Testis (tissue), 2 donors: ENCODE measurements at regions not wholly inside any gene's neighbourhood (a gene's known extent, or its start where the extent isn't known, plus 50 kb on each side); places are given as distances from the start of the nearest gene placed in this dataset.

ENCODE experiments used
- DNase-seq: peaks from one replicate; pipeline ENCODE4 v3.0.0-alpha.2; 2019
- H3K27ac ChIP-seq, 2 donors: fragments of 200-600 bp; sonication (generic); one replicate each; pipeline ENCODE4 v1.5.1; 2019
- H3K27me3 ChIP-seq: fragments of 200-600 bp; sonication (generic); one replicate; pipeline ENCODE4 v1.5.1; 2019
- H3K36me3 ChIP-seq: fragments of 200-600 bp; sonication (generic); one replicate; pipeline ENCODE4 v1.5.1; 2017; ENCODE audit warnings: low read depth; ENCODE audit errors: missing control alignments
- H3K4me1 ChIP-seq: fragments of 200-600 bp; sonication (generic); one replicate; pipeline ENCODE4 v1.5.1; 2019
- H3K4me3 ChIP-seq, 2 donors: fragments of 200-600 bp; sonication (generic); one replicate each; pipeline ENCODE4 v1.5.1; 2017 to 2019
- H3K9me3 ChIP-seq: fragments of 200-600 bp; sonication (generic); one replicate; pipeline ENCODE4 v1.5.1; 2017
- CTCF ChIP-seq, 3 experiments: fragments of 450-650 bp in 2 of 3; fragments of 200-600 bp in 1 of 3; sonication (generic) in 1 of 3; IDR thresholded peaks; one replicate each; pipeline ENCODE4 v1.5.1; 2016 to 2019; ENCODE audit warnings: antibody characterized with exemption in 3 of 3, mild to moderate bottlenecking in 2 of 3, moderate library complexity in 1 of 3
- POLR2A ChIP-seq: fragments of 450-650 bp; IDR thresholded peaks from one replicate; pipeline ENCODE4 v1.6.1; 2017; ENCODE audit warnings: antibody characterized with exemption, mild to moderate bottlenecking, moderate library complexity
- WGBS, 2 donors: methylation state at CpG; one replicate each; pipeline ENCODE4 v1.1.5; 2018; 5-methylcytosine and 5-hydroxymethylcytosine counted together
- intact Hi-C: fragments of 100-400 bp; cut with DNase I; formaldehyde crosslinking; loops from one replicate; pipeline ENCODE4 v1.15.1; 2023; ENCODE audit warnings: low total_unique reads

DNA sequence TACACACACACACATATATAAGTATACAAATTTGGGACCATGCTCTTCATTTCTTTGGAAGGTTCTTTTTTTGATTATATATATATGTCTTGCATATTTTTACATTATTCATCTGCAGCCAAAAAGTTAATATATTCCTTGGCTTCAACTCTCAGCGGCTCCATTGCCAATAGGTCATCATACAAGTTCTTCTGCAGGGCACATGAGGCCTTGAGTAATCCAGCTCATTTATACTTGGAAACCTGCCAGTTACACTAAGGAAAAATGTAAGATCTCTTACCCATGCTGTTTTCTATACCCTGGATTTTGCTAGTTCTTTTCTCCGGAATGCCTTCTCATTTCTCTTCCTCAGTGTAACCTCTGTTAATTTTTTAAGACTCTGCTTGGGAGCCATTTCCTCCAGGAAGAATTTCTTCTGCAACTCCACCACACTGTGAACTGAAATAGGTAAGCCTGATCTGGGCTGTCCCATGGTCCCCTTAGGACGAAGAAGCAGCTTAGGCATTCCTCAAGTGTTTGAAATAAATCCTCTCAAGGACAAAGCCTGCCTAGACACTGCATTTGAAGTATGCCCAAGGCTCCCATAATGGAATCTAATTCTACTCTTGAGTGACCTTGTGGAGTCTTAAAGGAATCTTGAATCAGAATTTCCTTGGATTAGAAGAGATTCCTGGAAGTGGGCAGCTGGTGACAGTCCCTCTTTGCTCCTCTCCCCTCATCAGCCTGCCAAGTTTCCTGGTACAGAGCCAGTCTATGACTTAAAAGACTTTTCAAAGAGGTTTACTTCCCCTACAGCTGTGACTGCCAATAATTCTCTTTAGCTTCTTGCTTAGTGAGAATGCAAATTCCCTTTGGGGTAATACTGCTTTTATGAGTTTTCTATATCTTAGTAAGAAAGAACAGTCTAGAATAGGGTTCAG lies 182.8 kb downstream of the C11orf87 start:
- Histone ChIP-seq H3K27ac (no peak overlapping the region), H3K36me3 (no peaks in the 10 kb centered on the region), H3K27me3 (no peaks in the 10 kb centered on the region), H3K4me3 (no peak overlapping the region), H3K9me3 (no peaks in the 10 kb centered on the region), H3K4me1 (no peaks in the 10 kb centered on the region)
- no peak for TF ChIP-seq CTCF (IDR thresholded peaks at IDR 0.05)
- TF ChIP-seq POLR2A: no peak
- WGBS, 2 donors: 51 to 58% methylated on average over 3 of the region's 3 CpGs
- intact Hi-C loops: no loop called here
- DNase-seq: no peak

DNA sequence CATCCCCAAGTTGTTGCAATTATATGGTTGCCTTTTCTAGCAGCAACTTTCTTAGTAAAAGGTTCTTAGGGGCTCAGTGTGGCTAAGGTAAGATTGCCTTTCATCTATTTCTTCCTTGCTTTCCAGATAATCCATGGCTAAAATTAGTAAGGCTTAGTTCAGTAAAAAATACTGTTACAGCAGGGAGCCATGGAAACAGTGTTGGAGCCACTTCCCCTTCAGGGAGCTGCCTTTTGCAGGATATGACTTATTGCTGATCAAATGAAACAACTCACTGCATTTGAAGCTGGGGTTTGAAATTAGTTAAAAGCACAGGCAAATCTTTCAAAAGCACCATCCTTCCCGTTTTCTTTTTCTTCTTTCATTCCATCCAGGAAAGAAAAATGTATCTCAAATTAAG lies 184.3 kb downstream of the C11orf87 start:
- no peak overlapping the region for H3K4me3 ChIP-seq
- no peak overlapping the region for H3K27ac ChIP-seq
- no peaks in the 10 kb centered on the region for H3K9me3 ChIP-seq
- DNase-seq: no peak
- WGBS, 2 donors: 61 to 71% methylated on average over 1 of the region's 1 CpG
- intact Hi-C loops: no loop called here
- H3K4me1 ChIP-seq: no peaks in the 10 kb centered on the region
- no peaks in the 10 kb centered on the region for H3K27me3 ChIP-seq
- TF ChIP-seq CTCF (IDR thresholded peaks at IDR 0.05): no peak
- no peak for TF ChIP-seq POLR2A
- H3K36me3 ChIP-seq: no peaks in the 10 kb centered on the region

DNA sequence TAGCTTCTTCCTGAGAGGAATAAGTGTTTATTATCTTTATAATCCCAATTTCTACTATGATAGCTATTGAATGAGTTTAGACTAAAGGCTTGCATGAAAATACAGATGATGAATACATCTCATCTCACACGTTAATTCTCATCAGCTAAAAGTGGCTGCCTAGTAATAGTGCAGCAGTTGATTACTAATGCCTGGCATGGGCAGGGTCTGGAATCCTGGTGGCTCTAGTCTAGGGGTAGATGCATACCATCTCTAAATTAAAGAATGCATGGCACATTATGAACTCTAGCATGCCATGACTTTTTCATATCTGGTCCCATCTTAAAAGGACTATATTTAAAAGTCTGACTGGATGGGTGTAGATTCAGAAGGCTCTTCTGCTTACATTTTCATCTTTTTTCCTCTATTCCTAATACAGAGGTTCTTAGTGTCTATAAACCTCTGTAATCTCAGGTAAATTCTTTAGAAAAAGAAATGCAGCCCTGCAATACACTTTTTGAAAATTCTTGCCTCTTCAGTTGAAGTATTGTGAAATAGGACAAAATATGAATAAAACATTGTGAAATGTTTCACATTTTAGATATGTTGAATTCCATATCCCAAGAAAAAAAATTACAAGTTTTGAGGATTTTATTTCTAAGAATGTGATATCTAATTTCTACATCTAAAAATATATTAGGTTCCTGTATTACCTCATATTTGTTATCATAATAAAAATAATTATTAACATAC lies 187.6 kb downstream of the C11orf87 start:
- Histone ChIP-seq H3K4me3 (no peak overlapping the region), H3K27ac (no peak overlapping the region), H3K27me3 (no peaks in the 10 kb centered on the region), H3K36me3 (no peaks in the 10 kb centered on the region), H3K4me1 (no peaks in the 10 kb centered on the region), H3K9me3 (no peaks in the 10 kb centered on the region)
- no peak for DNase-seq
- intact Hi-C loops: no loop called here
- 90 to 93% methylated on average over 1 of the region's 1 CpG for WGBS, 2 donors
- TF ChIP-seq CTCF (IDR thresholded peaks at IDR 0.05): no peak
- no peak for TF ChIP-seq POLR2A

- no peak for DNase-seq
- no peak for TF ChIP-seq POLR2A
- no peak for TF ChIP-seq CTCF (IDR thresholded peaks at IDR 0.05)
- H3K9me3 ChIP-seq: no peaks in the 10 kb centered on the region
- intact Hi-C loops: no loop called here
- no peaks in the 10 kb centered on the region for H3K36me3 ChIP-seq
- H3K27me3 ChIP-seq: no peaks in the 10 kb centered on the region
- 91 to 92% methylated on average over 3 of the region's 3 CpGs for WGBS, 2 donors
- no peak overlapping the region for H3K4me3 ChIP-seq
- no peaks in the 10 kb centered on the region for H3K4me1 ChIP-seq
- H3K27ac ChIP-seq: no peak overlapping the region
Measured at GRCh38 chr11:109612496-109612895, 190.5 kb downstream of the C11orf87 start.
